ENCODE measurements at regions not wholly inside any gene's neighbourhood (a gene's known extent, or its start where the extent isn't known, plus 50 kb on each side); places are given as distances from the start of the nearest gene placed in this dataset.
"Not testable (repeated sequence)": the region's sequence is repeated elsewhere in the genome, so short reads cannot be mapped to it uniquely, and the experiment has no call there.

DNA sequence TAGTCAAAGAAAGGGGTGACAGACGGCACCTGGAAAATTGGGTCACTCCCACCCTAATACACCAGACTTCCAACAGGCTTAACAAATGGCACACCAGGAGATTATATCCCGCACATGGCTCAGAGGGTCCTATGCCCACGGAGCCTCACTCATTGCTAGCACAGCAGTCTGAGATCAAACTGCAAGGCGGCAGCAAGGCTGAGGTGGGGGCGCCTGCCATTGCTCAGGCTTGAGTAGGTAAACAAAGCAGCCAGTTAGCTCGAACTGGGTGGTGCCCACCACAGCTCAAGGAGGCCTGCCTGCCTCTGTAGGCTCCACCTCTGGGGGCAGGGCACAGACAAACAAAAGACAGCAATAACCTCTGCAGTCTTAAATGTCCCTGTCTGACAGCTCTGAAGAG is 482.5 kb downstream of the SUCLG1 start:
- TF ChIP-seq, protein P1, sequence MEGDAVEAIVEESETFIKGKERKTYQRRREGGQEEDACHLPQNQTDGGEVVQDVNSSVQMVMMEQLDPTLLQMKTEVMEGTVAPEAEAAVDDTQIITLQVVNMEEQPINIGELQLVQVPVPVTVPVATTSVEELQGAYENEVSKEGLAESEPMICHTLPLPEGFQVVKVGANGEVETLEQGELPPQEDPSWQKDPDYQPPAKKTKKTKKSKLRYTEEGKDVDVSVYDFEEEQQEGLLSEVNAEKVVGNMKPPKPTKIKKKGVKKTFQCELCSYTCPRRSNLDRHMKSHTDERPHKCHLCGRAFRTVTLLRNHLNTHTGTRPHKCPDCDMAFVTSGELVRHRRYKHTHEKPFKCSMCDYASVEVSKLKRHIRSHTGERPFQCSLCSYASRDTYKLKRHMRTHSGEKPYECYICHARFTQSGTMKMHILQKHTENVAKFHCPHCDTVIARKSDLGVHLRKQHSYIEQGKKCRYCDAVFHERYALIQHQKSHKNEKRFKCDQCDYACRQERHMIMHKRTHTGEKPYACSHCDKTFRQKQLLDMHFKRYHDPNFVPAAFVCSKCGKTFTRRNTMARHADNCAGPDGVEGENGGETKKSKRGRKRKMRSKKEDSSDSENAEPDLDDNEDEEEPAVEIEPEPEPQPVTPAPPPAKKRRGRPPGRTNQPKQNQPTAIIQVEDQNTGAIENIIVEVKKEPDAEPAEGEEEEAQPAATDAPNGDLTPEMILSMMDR (IDR thresholded peaks at IDR 0.05), result not testable (repeated sequence)
- TF ChIP-seq SIN3A (IDR thresholded peaks at IDR 0.05; ENCODE audit: borderline replicate concordance, insufficient read depth, low read depth, low read length); POLR2AphosphoS5 (IDR thresholded peaks at IDR 0.05; ENCODE audit: low read depth, low read length): not testable (repeated sequence)

Measured in Panc1 (cell line).